Transverse colon (tissue), 3 donors: ENCODE measurements at regions not wholly inside any gene's neighbourhood (a gene's known extent, or its start where the extent isn't known, plus 50 kb on each side); places are given as distances from the start of the nearest gene placed in this dataset.

Experiments
- CTCF ChIP-seq, 5 experiments: fragments of 200-600 bp in 3 of 5; fragments of 450-650 bp in 2 of 5; sonication (generic) in 3 of 5; IDR thresholded peaks; 1 replicate in 2 of 5; 2 replicates in 3 of 5; pipeline ENCODE4 v1.5.1; 2016 to 2017; ENCODE audit warnings: antibody characterized with exemption in 5 of 5, inconsistent platforms in 3 of 5, mild to moderate bottlenecking in 2 of 5, moderate library complexity in 1 of 5
- EP300 ChIP-seq: sonication (generic); formaldehyde crosslinking; IDR thresholded peaks from one replicate; pipeline ENCODE4 v1.6.1; 2017; ENCODE audit warnings: antibody characterized with exemption, low read depth
- POLR2A ChIP-seq: fragments of 450-650 bp; IDR thresholded peaks from one replicate; pipeline ENCODE4 v1.6.1; 2016; ENCODE audit warnings: antibody characterized with exemption, mild to moderate bottlenecking, moderate library complexity

GRCh38 chr9:30201024-30201423 lies 2183.4 kb upstream of the ACO1 start:
- no peak for TF ChIP-seq POLR2A
- TF ChIP-seq CTCF (IDR thresholded peaks at IDR 0.05): no peak
- TF ChIP-seq EP300: no peak
